Raji (cell line): ENCODE measurements at regions not wholly inside any gene's neighbourhood (a gene's known extent, or its start where the extent isn't known, plus 50 kb on each side); places are given as distances from the start of the nearest gene placed in this dataset.

Source experiments
- POLR2A ChIP-seq: IDR thresholded peaks from 2 replicates; pipeline ENCODE4 v1.6.1; 2011; ENCODE audit warnings: low read depth, low read length, control low read depth; ENCODE audit not compliant: insufficient read depth

GRCh38 chr9:129258124-129258822, 80.2 kb upstream of the IER5L start:
- no peak for TF ChIP-seq POLR2A

- TF ChIP-seq POLR2A, result no peak
These were observed 79.1 kb upstream of the IER5L start for GRCh38 chr9:129256959-129257713.

GRCh38 chr9:129254566-129255287, 76.7 kb upstream of the IER5L start:
- TF ChIP-seq POLR2A, result no peak

GRCh38 chr9:129253803-129254381, 75.8 kb upstream of the IER5L start:
- no peak for TF ChIP-seq POLR2A

- TF ChIP-seq POLR2A, result no peak
These were observed 75.1 kb upstream of the IER5L start for GRCh38 chr9:129252937-129253802.

GRCh38 chr9:129250786-129251185, 72.7 kb upstream of the IER5L start:
- no peak for TF ChIP-seq POLR2A

GRCh38 chr9:129247285-129248153, 69.5 kb upstream of the IER5L start:
- no peak for TF ChIP-seq POLR2A

- TF ChIP-seq POLR2A, result no peak
These were observed 67.2 kb upstream of the IER5L start for GRCh38 chr9:129245276-129245675.

GRCh38 chr9:129242971-129243561, 65.0 kb upstream of the IER5L start:
- no peak for TF ChIP-seq POLR2A

GRCh38 chr9:129242191-129242941, 64.3 kb upstream of the IER5L start:
- no peak for TF ChIP-seq POLR2A

- no peak for TF ChIP-seq POLR2A
These were observed 63.7 kb upstream of the IER5L start for GRCh38 chr9:129241725-129242124.

- TF ChIP-seq POLR2A, result no peak
These were observed 62.6 kb upstream of the IER5L start for GRCh38 chr9:129240581-129241211.
